Epithelial cell of proximal tubule (primary cell): ENCODE measurements at regions not wholly inside any gene's neighbourhood (a gene's known extent, or its start where the extent isn't known, plus 50 kb on each side); places are given as distances from the start of the nearest gene placed in this dataset.

Experiments used
- DNase-seq: peaks from one replicate; pipeline ENCODE4 v3.0.0-alpha.2; 2011; ENCODE audit warnings: low read depth
- H3K4me3 ChIP-seq: 2 replicates; pipeline ENCODE4 v1.5.1; 2011; ENCODE audit warnings: low read depth, mild to moderate bottlenecking, low read length
- CTCF ChIP-seq: conservative IDR thresholded peaks from 2 replicates; pipeline ENCODE4 v1.5.1; 2012; ENCODE audit warnings: low read depth, mild to moderate bottlenecking, low read length

GRCh38 chr11:27244900-27245299, 118.1 kb downstream of the CCDC34 start:
- no peak for TF ChIP-seq CTCF
- no peak overlapping the region for H3K4me3 ChIP-seq
- DNase-seq = no peak

- no peak overlapping the region for H3K4me3 ChIP-seq
- DNase-seq = no peak
- TF ChIP-seq CTCF = no peak
Measured at GRCh38 chr11:27242591-27242990, 120.4 kb downstream of the CCDC34 start.

GRCh38 chr11:27241311-27242122, 121.5 kb downstream of the CCDC34 start:
- H3K4me3 ChIP-seq = no peak overlapping the region
- no peak for TF ChIP-seq CTCF
- peak; percentile 48 for DNase-seq

- H3K4me3 ChIP-seq = no peak overlapping the region
- no peak for DNase-seq
- TF ChIP-seq CTCF = no peak
Measured at GRCh38 chr11:27239305-27239942, 123.6 kb downstream of the CCDC34 start.

GRCh38 chr11:27238811-27239210, 124.2 kb downstream of the CCDC34 start:
- DNase-seq = no peak
- no peak overlapping the region for H3K4me3 ChIP-seq
- no peak for TF ChIP-seq CTCF

- H3K4me3 ChIP-seq = no peak overlapping the region
- no peak for TF ChIP-seq CTCF
- DNase-seq = no peak
Measured at GRCh38 chr11:27237643-27238042, 125.4 kb downstream of the CCDC34 start.

- DNase-seq = no peak
Measured at GRCh38 chr11:27234961-27235360, 128.1 kb downstream of the CCDC34 start.

More at GRCh38 chr11:27234961-27235360, 128.1 kb downstream of the CCDC34 start:
- H3K4me3 ChIP-seq = no peak overlapping the region
- TF ChIP-seq CTCF = no peak
